Gastrocnemius medialis (tissue), 4 donors: ENCODE measurements at regions not wholly inside any gene's neighbourhood (a gene's known extent, or its start where the extent isn't known, plus 50 kb on each side); places are given as distances from the start of the nearest gene placed in this dataset.

Experiments used
- ATAC-seq, 2 donors: fragments of 150-250 bp; one replicate each; pipeline ENCODE4 v1.9.1; 2016
- DNase-seq, 2 donors: peaks; one replicate each; pipeline ENCODE4 v3.0.0-alpha.2; 2019
- H3K27ac ChIP-seq, 4 donors: fragments of 200-600 bp; sonication (generic); 1 replicate in 1 of 4; 2 replicates in 3 of 4; pipeline ENCODE4 v1.5.1; 2016 to 2018; ENCODE audit warnings: mild to moderate bottlenecking in 2 of 4, moderate library complexity in 1 of 4
- H3K27me3 ChIP-seq, 3 donors: fragments of 200-600 bp; sonication (generic) in 2 of 3; 1 replicate in 1 of 3; 2 replicates in 2 of 3; pipeline versions ENCODE4 v1.5.1 to v1.6.0; 2016 to 2019; ENCODE audit warnings: mild to moderate bottlenecking in 1 of 3, moderate library complexity in 1 of 3
- H3K36me3 ChIP-seq, 2 donors: fragments of 200-600 bp; sonication (generic) in 1 of 2; one replicate each; pipeline ENCODE4 v1.5.1; 2017 to 2018
- H3K4me1 ChIP-seq, 2 donors: fragments of 200-600 bp; sonication (generic) in 1 of 2; one replicate each; pipeline ENCODE4 v1.5.1; 2016 to 2017; ENCODE audit warnings: mild to moderate bottlenecking in 2 of 2
- H3K4me3 ChIP-seq, 4 donors: fragments of 200-600 bp; sonication (generic) in 3 of 4; 1 replicate in 1 of 4; 2 replicates in 3 of 4; pipeline ENCODE4 v1.5.1; 2016 to 2019; ENCODE audit warnings: mild to moderate bottlenecking in 2 of 4
- H3K9me3 ChIP-seq, 3 donors: fragments of 200-600 bp; sonication (generic) in 2 of 3; 1 replicate in 1 of 3; 2 replicates in 2 of 3; pipeline ENCODE4 v1.5.1; 2016 to 2019
- CTCF ChIP-seq, 5 experiments: fragments of 450-650 bp in 3 of 5; fragments of 200-600 bp in 2 of 5; sonication (generic) in 2 of 5; IDR thresholded peaks in 4 of 5; conservative IDR thresholded peaks in 1 of 5; 1 replicate in 4 of 5; 2 replicates in 1 of 5; pipeline ENCODE4 v1.5.1; 2016 to 2019; ENCODE audit warnings: antibody characterized with exemption in 5 of 5, mild to moderate bottlenecking in 3 of 5, moderate library complexity in 3 of 5
- POLR2A ChIP-seq, 2 donors: fragments of 450-650 bp; IDR thresholded peaks; one replicate each; pipeline ENCODE4 v1.6.1; 2017; ENCODE audit warnings: antibody characterized with exemption in 2 of 2, mild to moderate bottlenecking in 2 of 2, moderate library complexity in 2 of 2
- in situ Hi-C, 4 donors: fragments of 200-750 bp; cut with MboI; loops; one replicate each; pipeline versions ENCODE4 v1.15.0 to v1.8.0; 2017; ENCODE audit warnings: low sequenced_read_pairs in 4 of 4
- intact Hi-C: fragments of 100-400 bp; cut with DNase I; formaldehyde crosslinking; loops from one replicate; pipeline ENCODE4 v1.15.1; 2023; ENCODE audit warnings: low total_unique reads

- intact Hi-C loops, result no loop called here
- in situ Hi-C loops, result loop anchor here in 2 of 4 donors (10.0 to 25.0 kb wide), 2 partner anchors 182 to 296 kb away; partner anchors contain the start of gene FOXL1 (in 2 of the 2)
- Histone ChIP-seq H3K9me3 (no peaks in the 10 kb centered on the region), H3K36me3 (no peaks in the 10 kb centered on the region), H3K27ac (no peak overlapping the region), H3K4me3 (no peak overlapping the region), H3K27me3 (peaks cover 4 to 33% (median 26%) of the 10 kb centered on the region in 3 donors), H3K4me1 (no peaks in the 10 kb centered on the region)
- no peak for DNase-seq
- TF ChIP-seq POLR2A (IDR thresholded peaks at IDR 0.05) (no peak), CTCF (IDR thresholded peaks at IDR 0.05 in 4 of 5, conservative IDR thresholded peaks at IDR 0.05 in 1 of 5) (no peak)
- no peak for ATAC-seq
These were observed 190.7 kb downstream of the FOXL1 start for GRCh38 chr16:86768999-86769398.

DNA sequence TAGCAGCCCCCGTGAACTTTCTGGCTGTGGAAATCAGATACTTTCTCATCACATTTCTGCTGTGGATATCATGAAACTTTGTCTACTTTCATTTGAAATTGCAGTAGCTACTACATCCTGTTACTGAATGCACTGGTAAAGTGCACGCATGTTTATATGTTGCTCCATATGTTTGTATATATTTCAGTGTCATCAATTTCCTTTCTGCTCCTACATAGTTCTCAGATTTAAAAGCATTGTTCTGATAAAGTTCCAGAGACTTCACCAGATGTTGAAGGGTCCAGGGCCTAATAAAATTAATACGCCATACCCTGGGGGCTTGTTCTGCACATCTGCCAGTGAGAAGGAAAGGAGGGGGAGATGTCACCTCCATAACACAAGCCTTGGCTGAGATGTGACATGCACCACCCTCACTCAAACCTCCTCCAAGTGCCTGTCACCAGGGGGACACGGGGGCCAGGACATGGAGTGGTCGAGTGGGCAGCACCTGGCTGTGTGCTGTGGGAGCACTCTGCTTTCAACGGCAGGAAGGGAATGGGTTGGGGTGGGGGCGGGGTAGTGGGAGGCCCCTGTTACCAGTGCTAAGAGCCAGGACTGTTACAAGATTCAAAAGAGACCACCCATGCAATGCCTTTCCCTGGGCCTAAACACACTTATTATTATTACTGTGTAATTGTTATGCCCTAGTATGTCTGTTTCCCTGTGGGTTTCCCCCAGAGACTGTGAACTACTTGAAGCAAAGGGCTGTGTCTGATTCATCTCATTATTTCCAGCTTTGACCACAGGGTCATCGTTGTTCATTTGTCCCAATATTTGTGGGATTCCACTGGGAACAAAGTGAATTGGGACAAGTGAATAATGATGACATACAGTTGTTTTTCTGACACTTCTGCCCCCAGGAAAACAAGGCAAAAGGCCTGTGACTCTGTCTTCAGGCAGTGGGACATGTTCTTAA, 193.4 kb downstream of the FOXL1 start:
- Histone ChIP-seq H3K4me3 (no peak overlapping the region), H3K27ac (no peak overlapping the region), H3K36me3 (no peaks in the 10 kb centered on the region), H3K4me1 (no peaks in the 10 kb centered on the region), H3K9me3 (no peaks in the 10 kb centered on the region), H3K27me3 (peaks cover 4 to 44% (median 28%) of the 10 kb centered on the region in 3 donors)
- no peak for ATAC-seq
- in situ Hi-C loops (loop anchor here in 2 of 4 donors (25.0 kb wide), 1 partner anchor 184 kb away; the partner anchor contains the start of gene FOXL1 (in 2 of the 2)), intact Hi-C loops (no loop called here)
- DNase-seq, result no peak
- TF ChIP-seq POLR2A (IDR thresholded peaks at IDR 0.05) (no peak), CTCF (IDR thresholded peaks at IDR 0.05 in 4 of 5, conservative IDR thresholded peaks at IDR 0.05 in 1 of 5) (no peak)

GRCh38 chr16:86772671-86773353, 194.5 kb downstream of the FOXL1 start:
- intact Hi-C loops, result no loop called here
- no peaks in the 10 kb centered on the region for H3K4me1 ChIP-seq
- H3K4me3 ChIP-seq, result no peak overlapping the region
- no peak overlapping the region for H3K27ac ChIP-seq
- H3K9me3 ChIP-seq, result no peaks in the 10 kb centered on the region
- H3K27me3 ChIP-seq, result peaks cover 4 to 44% (median 27%) of the 10 kb centered on the region in 3 donors
- no peaks in the 10 kb centered on the region for H3K36me3 ChIP-seq
- in situ Hi-C loops, result loop anchor here in 2 of 4 donors (25.0 kb wide), 1 partner anchor 186 kb away; the partner anchor contains the start of gene FOXL1 (in 2 of the 2)
- ATAC-seq, result no peak
- TF ChIP-seq CTCF (IDR thresholded peaks at IDR 0.05 in 4 of 5, conservative IDR thresholded peaks at IDR 0.05 in 1 of 5), result no peak
- TF ChIP-seq POLR2A (IDR thresholded peaks at IDR 0.05), result no peak
- DNase-seq, result no peak

DNA sequence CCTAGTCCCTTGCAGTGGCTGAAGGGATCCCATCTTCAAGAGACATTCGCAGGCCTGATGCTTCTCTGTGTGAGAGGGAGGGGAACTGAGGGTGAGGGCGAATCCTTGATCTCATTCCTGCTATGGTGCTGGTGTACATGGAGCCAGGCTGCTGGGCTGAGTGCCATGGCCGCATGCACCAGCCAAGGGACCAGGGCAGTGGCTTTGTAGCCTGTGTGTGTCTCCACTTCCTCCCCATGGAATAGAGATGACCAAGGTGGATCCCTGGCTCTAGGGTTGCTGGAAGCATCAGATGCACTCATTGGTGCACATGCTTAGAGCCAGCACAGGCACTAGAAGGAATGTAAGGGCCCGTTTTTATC, 195.0 kb downstream of the FOXL1 start:
- H3K27me3 ChIP-seq, result peaks cover 4 to 47% (median 28%) of the 10 kb centered on the region in 3 donors
- in situ Hi-C loops, result loop anchor here in 2 of 4 donors (25.0 kb wide), 1 partner anchor 186 kb away; the partner anchor contains the start of gene FOXL1 (in 2 of the 2)

More for the DNA sequence above, 195.0 kb downstream of the FOXL1 start:
- Histone ChIP-seq H3K36me3 (no peaks in the 10 kb centered on the region), H3K4me1 (no peaks in the 10 kb centered on the region), H3K4me3 (no peak overlapping the region), H3K27ac (no peak overlapping the region), H3K9me3 (no peaks in the 10 kb centered on the region)
- DNase-seq (no peak), ATAC-seq (no peak)
- intact Hi-C loops, result no loop called here
- TF ChIP-seq POLR2A (IDR thresholded peaks at IDR 0.05) (no peak), CTCF (IDR thresholded peaks at IDR 0.05 in 4 of 5, conservative IDR thresholded peaks at IDR 0.05 in 1 of 5) (no peak)
